ENCODE measurements at regions not wholly inside any gene's neighbourhood (a gene's known extent, or its start where the extent isn't known, plus 50 kb on each side); places are given as distances from the start of the nearest gene placed in this dataset.

DNA sequence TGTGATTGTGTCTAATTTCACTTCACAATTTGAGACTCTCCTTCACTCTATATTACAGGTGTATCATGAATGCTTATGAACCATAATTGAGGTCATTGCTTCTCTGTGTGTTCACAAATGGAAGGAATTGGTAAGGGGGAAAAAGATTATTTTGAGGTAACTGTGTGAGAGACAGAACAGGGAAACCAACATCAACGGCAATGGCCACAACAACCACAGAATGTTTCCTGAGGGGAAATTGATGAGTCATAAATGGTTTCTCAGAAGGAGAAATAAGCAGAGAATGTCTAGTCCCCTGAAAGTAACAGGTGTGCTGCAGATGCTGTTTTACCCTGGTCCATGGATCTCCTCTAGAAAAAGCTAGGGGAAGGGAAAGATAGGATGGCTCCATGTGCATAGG is 361.2 kb upstream of the GALNT5 start:
- H3K4me1 ChIP-seq (ENCODE audit: control insufficient read depth, low read length): no peaks in the 10 kb centered on the region
- H3K36me3 ChIP-seq (ENCODE audit: control insufficient read depth, low read length): no peaks in the 10 kb centered on the region
- H3K4me3 ChIP-seq (ENCODE audit: low read length): no peak overlapping the region
- TF ChIP-seq, protein P1, sequence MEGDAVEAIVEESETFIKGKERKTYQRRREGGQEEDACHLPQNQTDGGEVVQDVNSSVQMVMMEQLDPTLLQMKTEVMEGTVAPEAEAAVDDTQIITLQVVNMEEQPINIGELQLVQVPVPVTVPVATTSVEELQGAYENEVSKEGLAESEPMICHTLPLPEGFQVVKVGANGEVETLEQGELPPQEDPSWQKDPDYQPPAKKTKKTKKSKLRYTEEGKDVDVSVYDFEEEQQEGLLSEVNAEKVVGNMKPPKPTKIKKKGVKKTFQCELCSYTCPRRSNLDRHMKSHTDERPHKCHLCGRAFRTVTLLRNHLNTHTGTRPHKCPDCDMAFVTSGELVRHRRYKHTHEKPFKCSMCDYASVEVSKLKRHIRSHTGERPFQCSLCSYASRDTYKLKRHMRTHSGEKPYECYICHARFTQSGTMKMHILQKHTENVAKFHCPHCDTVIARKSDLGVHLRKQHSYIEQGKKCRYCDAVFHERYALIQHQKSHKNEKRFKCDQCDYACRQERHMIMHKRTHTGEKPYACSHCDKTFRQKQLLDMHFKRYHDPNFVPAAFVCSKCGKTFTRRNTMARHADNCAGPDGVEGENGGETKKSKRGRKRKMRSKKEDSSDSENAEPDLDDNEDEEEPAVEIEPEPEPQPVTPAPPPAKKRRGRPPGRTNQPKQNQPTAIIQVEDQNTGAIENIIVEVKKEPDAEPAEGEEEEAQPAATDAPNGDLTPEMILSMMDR (IDR thresholded peaks at IDR 0.05; ENCODE audit: low read depth, low read length, poor library complexity, severe bottlenecking): no peak
- H3K4me2 ChIP-seq (ENCODE audit: low read length): no peak overlapping the region
- H3K27me3 ChIP-seq (ENCODE audit: control insufficient read depth, low read length): peaks cover 4% of the 10 kb centered on the region; the same call in 1 of the 2 replicates
- no peaks in the 10 kb centered on the region for H3K79me2 ChIP-seq (ENCODE audit: control insufficient read depth, low read length)
- H3K9me3 ChIP-seq (ENCODE audit: control insufficient read depth, insufficient read depth, low read length): no peaks in the 10 kb centered on the region
- H3F3A ChIP-seq (ENCODE audit: control insufficient read depth, insufficient read depth): no peaks in the 10 kb centered on the region
- no peak overlapping the region for H3K27ac ChIP-seq (ENCODE audit: low read depth, low read length)
- no peaks in the 10 kb centered on the region for H3K9me2 ChIP-seq (replicated peaks; ENCODE audit: control insufficient read depth, low read length)
- no peaks in the 10 kb centered on the region for H4K20me1 ChIP-seq (ENCODE audit: control insufficient read depth, insufficient read depth, low read depth, low read length)

DNA sequence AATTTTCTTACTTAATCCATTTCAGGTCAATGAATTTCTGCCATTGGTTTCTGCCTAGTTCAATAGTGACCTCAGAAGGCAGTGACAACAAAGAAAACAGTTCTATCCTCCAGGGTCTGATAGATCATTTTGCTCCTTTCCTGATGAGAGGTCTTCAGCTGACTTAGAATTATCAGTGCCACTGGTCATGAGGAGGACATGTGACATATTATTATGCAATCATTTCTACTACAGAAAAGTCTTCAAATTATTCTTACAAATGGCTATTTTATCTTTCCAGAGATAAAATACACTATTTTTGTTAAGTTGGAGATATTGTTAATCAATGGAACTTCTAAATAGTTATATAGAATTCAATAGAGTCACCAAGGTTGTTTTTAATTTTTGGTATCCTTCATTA is 360.0 kb upstream of the GALNT5 start:
- Histone ChIP-seq H3K4me3 (ENCODE audit: low read length) (no peak overlapping the region), H3F3A (ENCODE audit: control insufficient read depth, insufficient read depth) (no peaks in the 10 kb centered on the region), H3K27ac (ENCODE audit: low read depth, low read length) (no peak overlapping the region), H4K20me1 (ENCODE audit: control insufficient read depth, insufficient read depth, low read depth, low read length) (no peaks in the 10 kb centered on the region), H3K9me3 (ENCODE audit: control insufficient read depth, insufficient read depth, low read length) (no peaks in the 10 kb centered on the region), H3K36me3 (ENCODE audit: control insufficient read depth, low read length) (no peaks in the 10 kb centered on the region), H3K4me1 (ENCODE audit: control insufficient read depth, low read length) (no peaks in the 10 kb centered on the region), H3K9me2 (replicated peaks; ENCODE audit: control insufficient read depth, low read length) (no peaks in the 10 kb centered on the region), H3K79me2 (ENCODE audit: control insufficient read depth, low read length) (no peaks in the 10 kb centered on the region), H3K4me2 (ENCODE audit: low read length) (no peak overlapping the region), H3K27me3 (ENCODE audit: control insufficient read depth, low read length) (peaks cover 4% of the 10 kb centered on the region; the same call in 1 of the 2 replicates)
- TF ChIP-seq, protein P1 (IDR thresholded peaks at IDR 0.05; ENCODE audit: low read depth, low read length, poor library complexity, severe bottlenecking): no peak
- TF ChIP-seq EZH2phosphoT487 (IDR thresholded peaks at IDR 0.05; ENCODE audit: borderline replicate concordance, low read length): no peak

DNA sequence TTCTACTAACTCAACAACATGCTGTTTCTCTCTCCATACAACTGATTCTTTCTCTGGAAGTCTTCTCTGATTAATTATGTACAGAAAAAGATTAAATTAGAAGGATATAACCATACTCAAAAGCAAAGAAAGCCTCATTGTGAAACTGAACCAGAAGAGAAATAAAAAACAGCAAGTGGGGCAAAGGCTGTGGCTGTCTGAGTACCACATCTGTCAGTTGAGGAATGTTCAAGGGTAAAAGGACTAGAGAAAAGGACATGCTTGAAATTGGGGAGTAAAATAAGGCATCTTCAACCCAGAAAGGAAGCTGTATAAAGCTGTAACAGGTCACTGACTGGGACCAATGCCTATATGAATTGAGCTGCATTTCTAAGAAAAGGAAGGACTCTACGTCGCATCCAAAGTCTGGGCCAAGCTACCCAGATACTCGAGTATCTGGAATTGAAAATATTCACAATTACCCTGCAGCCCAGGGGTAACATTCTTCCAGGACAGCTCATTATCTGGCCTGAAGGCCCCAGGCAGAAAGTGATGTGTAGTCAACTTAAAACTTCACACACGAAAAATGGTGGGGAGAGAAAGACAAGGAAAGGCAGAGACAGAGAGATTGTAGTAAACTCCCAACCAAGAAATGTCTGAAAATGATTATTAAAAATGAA is 356.0 kb upstream of the GALNT5 start:
- no peaks in the 10 kb centered on the region for H3K4me1 ChIP-seq (ENCODE audit: control insufficient read depth, low read length)
- H3K4me3 ChIP-seq (ENCODE audit: low read length): no peak overlapping the region
- H3K9me2 ChIP-seq (replicated peaks; ENCODE audit: control insufficient read depth, low read length): 0 out of 2 replicates have a peak, but pooled peaks cover 3% of the 10 kb centered on the region
- TF ChIP-seq, protein P1 (IDR thresholded peaks at IDR 0.05; ENCODE audit: low read depth, low read length, poor library complexity, severe bottlenecking): no peak
- no peak for TF ChIP-seq EZH2phosphoT487 (IDR thresholded peaks at IDR 0.05; ENCODE audit: borderline replicate concordance, low read length)
- H3K4me2 ChIP-seq (ENCODE audit: low read length): no peak overlapping the region
- H3F3A ChIP-seq (ENCODE audit: control insufficient read depth, insufficient read depth): no peaks in the 10 kb centered on the region
- no peak overlapping the region for H3K27ac ChIP-seq (ENCODE audit: low read depth, low read length)
- no peaks in the 10 kb centered on the region for H3K9me3 ChIP-seq (ENCODE audit: control insufficient read depth, insufficient read depth, low read length)
- no peaks in the 10 kb centered on the region for H4K20me1 ChIP-seq (ENCODE audit: control insufficient read depth, insufficient read depth, low read depth, low read length)
- H3K36me3 ChIP-seq (ENCODE audit: control insufficient read depth, low read length): no peaks in the 10 kb centered on the region
- H3K79me2 ChIP-seq (ENCODE audit: control insufficient read depth, low read length): no peaks in the 10 kb centered on the region
- H3K27me3 ChIP-seq (ENCODE audit: control insufficient read depth, low read length): no peaks in the 10 kb centered on the region

All from DOHH2 (cell line).